ENCODE measurements at regions not wholly inside any gene's neighbourhood (a gene's known extent, or its start where the extent isn't known, plus 50 kb on each side); places are given as distances from the start of the nearest gene placed in this dataset.
"Not testable (repeated sequence)": the region's sequence is repeated elsewhere in the genome, so short reads cannot be mapped to it uniquely, and the experiment has no call there.

DNA sequence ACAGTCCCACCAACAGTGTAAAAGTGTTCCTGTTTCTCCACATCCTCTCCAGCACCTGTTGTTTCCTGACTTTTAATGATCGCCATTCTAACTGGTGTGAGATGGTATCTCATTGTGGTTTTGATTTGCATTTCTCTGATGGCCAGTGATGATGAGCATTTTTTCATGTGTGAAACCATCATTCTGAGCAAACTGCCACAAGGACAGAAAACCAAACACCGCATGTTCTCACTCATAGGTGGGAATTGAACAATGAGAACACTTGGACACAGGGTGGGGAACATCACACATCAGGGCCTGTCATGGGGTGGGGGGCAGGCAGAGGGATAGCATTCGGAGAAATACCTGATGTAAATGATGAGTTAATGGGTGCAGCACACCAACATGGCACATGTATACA is 240.8 kb downstream of the FAT3 start:
- TF ChIP-seq, protein P1, sequence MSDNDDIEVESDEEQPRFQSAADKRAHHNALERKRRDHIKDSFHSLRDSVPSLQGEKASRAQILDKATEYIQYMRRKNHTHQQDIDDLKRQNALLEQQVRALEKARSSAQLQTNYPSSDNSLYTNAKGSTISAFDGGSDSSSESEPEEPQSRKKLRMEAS (IDR thresholded peaks at IDR 0.05), result not testable (repeated sequence)
- not testable (repeated sequence) for TF ChIP-seq POLR2A (IDR thresholded peaks at IDR 0.05; ENCODE audit: low read length); KDM1A (IDR thresholded peaks at IDR 0.05; ENCODE audit: low read depth); HDAC2 (IDR thresholded peaks at IDR 0.05); TP53 (CRISPR knock-in tag; IDR thresholded peaks at IDR 0.05); RAD21 (conservative IDR thresholded peaks at IDR 0.05 in 1 of 2, IDR thresholded peaks at IDR 0.05 in 1 of 2); RFX5 (IDR thresholded peaks at IDR 0.05); MAFK (IDR thresholded peaks at IDR 0.05; ENCODE audit: partially characterized antibody); HOXA7 (CRISPR knock-in tag; IDR thresholded peaks at IDR 0.05); SMC3 (IDR thresholded peaks at IDR 0.05); POLR2AphosphoS2 (conservative IDR thresholded peaks at IDR 0.05; ENCODE audit: low read length)
- TF ChIP-seq, protein P2, sequence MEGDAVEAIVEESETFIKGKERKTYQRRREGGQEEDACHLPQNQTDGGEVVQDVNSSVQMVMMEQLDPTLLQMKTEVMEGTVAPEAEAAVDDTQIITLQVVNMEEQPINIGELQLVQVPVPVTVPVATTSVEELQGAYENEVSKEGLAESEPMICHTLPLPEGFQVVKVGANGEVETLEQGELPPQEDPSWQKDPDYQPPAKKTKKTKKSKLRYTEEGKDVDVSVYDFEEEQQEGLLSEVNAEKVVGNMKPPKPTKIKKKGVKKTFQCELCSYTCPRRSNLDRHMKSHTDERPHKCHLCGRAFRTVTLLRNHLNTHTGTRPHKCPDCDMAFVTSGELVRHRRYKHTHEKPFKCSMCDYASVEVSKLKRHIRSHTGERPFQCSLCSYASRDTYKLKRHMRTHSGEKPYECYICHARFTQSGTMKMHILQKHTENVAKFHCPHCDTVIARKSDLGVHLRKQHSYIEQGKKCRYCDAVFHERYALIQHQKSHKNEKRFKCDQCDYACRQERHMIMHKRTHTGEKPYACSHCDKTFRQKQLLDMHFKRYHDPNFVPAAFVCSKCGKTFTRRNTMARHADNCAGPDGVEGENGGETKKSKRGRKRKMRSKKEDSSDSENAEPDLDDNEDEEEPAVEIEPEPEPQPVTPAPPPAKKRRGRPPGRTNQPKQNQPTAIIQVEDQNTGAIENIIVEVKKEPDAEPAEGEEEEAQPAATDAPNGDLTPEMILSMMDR (IDR thresholded peaks at IDR 0.05), result not testable (repeated sequence)
- TF ChIP-seq, protein P3, sequence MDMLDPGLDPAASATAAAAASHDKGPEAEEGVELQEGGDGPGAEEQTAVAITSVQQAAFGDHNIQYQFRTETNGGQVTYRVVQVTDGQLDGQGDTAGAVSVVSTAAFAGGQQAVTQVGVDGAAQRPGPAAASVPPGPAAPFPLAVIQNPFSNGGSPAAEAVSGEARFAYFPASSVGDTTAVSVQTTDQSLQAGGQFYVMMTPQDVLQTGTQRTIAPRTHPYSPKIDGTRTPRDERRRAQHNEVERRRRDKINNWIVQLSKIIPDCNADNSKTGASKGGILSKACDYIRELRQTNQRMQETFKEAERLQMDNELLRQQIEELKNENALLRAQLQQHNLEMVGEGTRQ (IDR thresholded peaks at IDR 0.05), result not testable (repeated sequence)
- TF ChIP-seq, protein P4, sequence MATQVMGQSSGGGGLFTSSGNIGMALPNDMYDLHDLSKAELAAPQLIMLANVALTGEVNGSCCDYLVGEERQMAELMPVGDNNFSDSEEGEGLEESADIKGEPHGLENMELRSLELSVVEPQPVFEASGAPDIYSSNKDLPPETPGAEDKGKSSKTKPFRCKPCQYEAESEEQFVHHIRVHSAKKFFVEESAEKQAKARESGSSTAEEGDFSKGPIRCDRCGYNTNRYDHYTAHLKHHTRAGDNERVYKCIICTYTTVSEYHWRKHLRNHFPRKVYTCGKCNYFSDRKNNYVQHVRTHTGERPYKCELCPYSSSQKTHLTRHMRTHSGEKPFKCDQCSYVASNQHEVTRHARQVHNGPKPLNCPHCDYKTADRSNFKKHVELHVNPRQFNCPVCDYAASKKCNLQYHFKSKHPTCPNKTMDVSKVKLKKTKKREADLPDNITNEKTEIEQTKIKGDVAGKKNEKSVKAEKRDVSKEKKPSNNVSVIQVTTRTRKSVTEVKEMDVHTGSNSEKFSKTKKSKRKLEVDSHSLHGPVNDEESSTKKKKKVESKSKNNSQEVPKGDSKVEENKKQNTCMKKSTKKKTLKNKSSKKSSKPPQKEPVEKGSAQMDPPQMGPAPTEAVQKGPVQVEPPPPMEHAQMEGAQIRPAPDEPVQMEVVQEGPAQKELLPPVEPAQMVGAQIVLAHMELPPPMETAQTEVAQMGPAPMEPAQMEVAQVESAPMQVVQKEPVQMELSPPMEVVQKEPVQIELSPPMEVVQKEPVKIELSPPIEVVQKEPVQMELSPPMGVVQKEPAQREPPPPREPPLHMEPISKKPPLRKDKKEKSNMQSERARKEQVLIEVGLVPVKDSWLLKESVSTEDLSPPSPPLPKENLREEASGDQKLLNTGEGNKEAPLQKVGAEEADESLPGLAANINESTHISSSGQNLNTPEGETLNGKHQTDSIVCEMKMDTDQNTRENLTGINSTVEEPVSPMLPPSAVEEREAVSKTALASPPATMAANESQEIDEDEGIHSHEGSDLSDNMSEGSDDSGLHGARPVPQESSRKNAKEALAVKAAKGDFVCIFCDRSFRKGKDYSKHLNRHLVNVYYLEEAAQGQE (IDR thresholded peaks at IDR 0.05), result not testable (repeated sequence)
